Loucy (cell line): ENCODE measurements at regions not wholly inside any gene's neighbourhood (a gene's known extent, or its start where the extent isn't known, plus 50 kb on each side); places are given as distances from the start of the nearest gene placed in this dataset.

Source experiments
- H2AFZ ChIP-seq: fragments of 200-600 bp; sonication (generic); 2 replicates; pipeline ENCODE4 v1.6.0; 2016; ENCODE audit warnings: antibody characterized with exemption, mild to moderate bottlenecking, low read length, moderate library complexity
- H3F3A ChIP-seq: fragments of 200-600 bp; 2 replicates; pipeline ENCODE4 v1.6.0; 2016; ENCODE audit warnings: antibody characterized with exemption, low read depth, mild to moderate bottlenecking
- H3K27me3 ChIP-seq: fragments of 200-600 bp; sonication (generic); 2 replicates; pipeline ENCODE4 v1.6.1; 2014; ENCODE audit warnings: low read length, mild to moderate bottlenecking; ENCODE audit not compliant: insufficient read depth, poor library complexity, severe bottlenecking
- H3K36me3 ChIP-seq: fragments of 200-600 bp; sonication (generic); 2 replicates; pipeline ENCODE4 v1.6.1; 2016; ENCODE audit warnings: low read length; ENCODE audit not compliant: insufficient read depth
- H3K4me1 ChIP-seq: fragments of 200-600 bp; sonication (generic); 2 replicates; pipeline ENCODE4 v1.5.1; 2014; ENCODE audit warnings: low read length, mild to moderate bottlenecking; ENCODE audit not compliant: insufficient read depth, poor library complexity, severe bottlenecking
- H3K4me2 ChIP-seq: fragments of 200-600 bp; sonication (generic); 2 replicates; pipeline ENCODE4 v1.6.0; 2014; ENCODE audit warnings: antibody characterized with exemption, low read length, low read depth, mild to moderate bottlenecking; ENCODE audit not compliant: poor library complexity, severe bottlenecking
- H3K4me3 ChIP-seq: fragments of 200-600 bp; sonication (generic); 2 replicates; pipeline ENCODE4 v1.5.1; 2014; ENCODE audit warnings: low read length, mild to moderate bottlenecking, mixed read lengths; ENCODE audit not compliant: poor library complexity, severe bottlenecking
- H3K79me2 ChIP-seq: fragments of 200-600 bp; sonication (generic); 2 replicates; pipeline ENCODE4 v1.6.1; 2014; ENCODE audit warnings: low read length; ENCODE audit not compliant: insufficient read depth
- H3K9ac ChIP-seq: fragments of 200-600 bp; sonication (generic); 2 replicates; pipeline ENCODE4 v1.6.0; 2014; ENCODE audit warnings: mild to moderate bottlenecking, low read depth, low read length, moderate library complexity; ENCODE audit not compliant: poor library complexity, severe bottlenecking
- H3K9me2 ChIP-seq: fragments of 200-600 bp; sonication (generic); replicated peaks from 2 replicates; pipeline ENCODE4 v1.6.1; 2016; ENCODE audit warnings: low read depth, low read length, mixed read lengths
- H3K9me3 ChIP-seq: fragments of 200-600 bp; sonication (generic); 2 replicates; pipeline ENCODE4 v1.6.1; 2014; ENCODE audit warnings: mild to moderate bottlenecking, antibody characterized with exemption, low read length, low read depth; ENCODE audit not compliant: insufficient read depth
- H4K20me1 ChIP-seq: fragments of 200-600 bp; sonication (generic); 2 replicates; pipeline ENCODE4 v1.6.0; 2014; ENCODE audit warnings: antibody characterized with exemption, low read length, mild to moderate bottlenecking; ENCODE audit not compliant: insufficient read depth, poor library complexity, severe bottlenecking
- EZH2phosphoT487 ChIP-seq: fragments of 200-600 bp; IDR thresholded peaks from 2 replicates; pipeline ENCODE4 v1.6.1; 2018; ENCODE audit warnings: antibody characterized with exemption, mild to moderate bottlenecking, moderate library complexity, borderline replicate concordance
- TF ChIP-seq, protein P1 (sequence below): fragments of 200-600 bp; sonication (generic); conservative IDR thresholded peaks from 2 replicates; pipeline ENCODE4 v1.5.1; 2014; ENCODE audit warnings: mild to moderate bottlenecking, antibody characterized with exemption, low read length

DNA sequence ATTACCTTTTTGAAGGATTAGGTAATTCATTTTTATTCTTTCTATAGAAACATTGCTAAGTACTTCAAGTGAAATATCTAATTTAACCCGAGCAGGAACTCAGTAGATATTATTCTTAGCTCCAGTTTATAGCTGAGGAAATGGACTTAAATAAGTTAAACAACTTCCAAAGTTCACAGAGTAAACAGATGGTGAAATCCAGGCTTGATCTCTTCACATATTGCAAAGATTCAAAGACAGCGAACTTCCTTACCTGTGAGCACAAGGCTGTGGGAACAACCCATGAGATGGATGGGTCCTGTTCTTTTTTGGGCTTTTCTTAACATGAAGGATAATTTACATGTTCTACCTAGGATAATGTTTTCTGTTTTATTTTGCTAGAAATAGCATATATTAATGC is 439.0 kb downstream of the IRS1 start:
- Histone ChIP-seq H3K4me2 (no peak overlapping the region), H3K9me2 (no peaks in the 10 kb centered on the region), H2AFZ (no peak overlapping the region), H3K79me2 (no peaks in the 10 kb centered on the region), H3K9ac (no peak overlapping the region), H4K20me1 (no peaks in the 10 kb centered on the region), H3K9me3 (no peaks in the 10 kb centered on the region), H3K36me3 (no peaks in the 10 kb centered on the region), H3K4me1 (no peaks in the 10 kb centered on the region), H3K4me3 (no peak overlapping the region), H3K27me3 (no peaks in the 10 kb centered on the region), H3F3A (no peaks in the 10 kb centered on the region)
- TF ChIP-seq EZH2phosphoT487, result no peak
- TF ChIP-seq, protein P1, sequence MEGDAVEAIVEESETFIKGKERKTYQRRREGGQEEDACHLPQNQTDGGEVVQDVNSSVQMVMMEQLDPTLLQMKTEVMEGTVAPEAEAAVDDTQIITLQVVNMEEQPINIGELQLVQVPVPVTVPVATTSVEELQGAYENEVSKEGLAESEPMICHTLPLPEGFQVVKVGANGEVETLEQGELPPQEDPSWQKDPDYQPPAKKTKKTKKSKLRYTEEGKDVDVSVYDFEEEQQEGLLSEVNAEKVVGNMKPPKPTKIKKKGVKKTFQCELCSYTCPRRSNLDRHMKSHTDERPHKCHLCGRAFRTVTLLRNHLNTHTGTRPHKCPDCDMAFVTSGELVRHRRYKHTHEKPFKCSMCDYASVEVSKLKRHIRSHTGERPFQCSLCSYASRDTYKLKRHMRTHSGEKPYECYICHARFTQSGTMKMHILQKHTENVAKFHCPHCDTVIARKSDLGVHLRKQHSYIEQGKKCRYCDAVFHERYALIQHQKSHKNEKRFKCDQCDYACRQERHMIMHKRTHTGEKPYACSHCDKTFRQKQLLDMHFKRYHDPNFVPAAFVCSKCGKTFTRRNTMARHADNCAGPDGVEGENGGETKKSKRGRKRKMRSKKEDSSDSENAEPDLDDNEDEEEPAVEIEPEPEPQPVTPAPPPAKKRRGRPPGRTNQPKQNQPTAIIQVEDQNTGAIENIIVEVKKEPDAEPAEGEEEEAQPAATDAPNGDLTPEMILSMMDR, result no peak

DNA sequence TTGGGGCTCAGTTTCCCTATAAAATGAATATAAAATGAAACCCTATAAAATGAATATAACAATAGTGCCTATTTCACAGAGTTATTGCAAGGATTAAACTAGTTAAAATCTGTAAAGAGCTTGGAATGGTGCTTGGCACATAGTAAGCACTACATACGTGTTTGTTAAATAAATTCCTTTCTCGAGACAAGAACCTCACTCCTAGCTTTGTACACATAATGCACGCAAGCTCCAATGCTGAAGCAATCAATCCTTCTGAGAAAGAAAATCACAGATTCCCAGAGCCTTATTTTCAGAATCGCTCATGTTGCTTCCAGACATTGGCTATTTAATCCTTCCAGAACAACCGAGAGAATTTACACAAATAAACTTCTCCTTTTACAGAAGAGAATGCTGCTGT is 440.9 kb downstream of the IRS1 start:
- Histone ChIP-seq H3K79me2 (no peaks in the 10 kb centered on the region), H3F3A (no peaks in the 10 kb centered on the region), H3K9me3 (no peaks in the 10 kb centered on the region), H4K20me1 (no peaks in the 10 kb centered on the region), H3K4me2 (no peak overlapping the region), H3K9ac (no peak overlapping the region), H2AFZ (no peak overlapping the region), H3K4me3 (no peak overlapping the region), H3K9me2 (no peaks in the 10 kb centered on the region), H3K36me3 (no peaks in the 10 kb centered on the region), H3K27me3 (no peaks in the 10 kb centered on the region), H3K4me1 (no peaks in the 10 kb centered on the region)
- TF ChIP-seq EZH2phosphoT487, result no peak
- TF ChIP-seq, protein P1, result no peak

DNA sequence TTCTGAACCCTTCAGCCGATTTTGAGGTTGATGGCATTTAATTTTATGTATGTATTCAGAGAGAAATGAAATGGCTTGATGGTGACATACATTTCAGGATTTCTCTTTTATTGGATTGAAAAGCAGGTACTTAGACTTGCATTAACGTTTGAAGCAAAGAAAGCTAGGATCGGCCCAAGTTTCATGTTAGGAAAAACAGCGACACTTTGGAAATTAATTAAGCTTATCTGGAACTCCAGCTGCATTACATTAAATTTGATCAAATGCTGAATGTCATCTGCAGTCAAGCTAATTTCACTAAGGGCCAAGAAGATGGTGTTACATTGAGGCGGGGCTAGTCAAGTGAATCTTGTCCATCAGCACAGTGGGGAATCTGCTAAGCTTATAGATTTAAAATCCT is 441.8 kb downstream of the IRS1 start:
- Histone ChIP-seq H3F3A (no peaks in the 10 kb centered on the region), H3K9me3 (no peaks in the 10 kb centered on the region), H3K9me2 (no peaks in the 10 kb centered on the region), H3K4me2 (no peak overlapping the region), H3K79me2 (no peaks in the 10 kb centered on the region), H3K36me3 (no peaks in the 10 kb centered on the region), H3K27me3 (no peaks in the 10 kb centered on the region), H2AFZ (no peak overlapping the region), H3K4me1 (no peaks in the 10 kb centered on the region), H4K20me1 (no peaks in the 10 kb centered on the region), H3K4me3 (no peak overlapping the region), H3K9ac (no peak overlapping the region)
- no peak for TF ChIP-seq EZH2phosphoT487
- TF ChIP-seq, protein P1, result no peak
